NB4 (cell line): ENCODE measurements at regions not wholly inside any gene's neighbourhood (a gene's known extent, or its start where the extent isn't known, plus 50 kb on each side); places are given as distances from the start of the nearest gene placed in this dataset.
"Not testable (repeated sequence)": the region's sequence is repeated elsewhere in the genome, so short reads cannot be mapped to it uniquely, and the experiment has no call there.

Source experiments
- CTCF ChIP-seq: IDR thresholded peaks from one replicate; pipeline ENCODE4 v1.5.1; 2012; ENCODE audit warnings: low read depth, low read length
- MAX ChIP-seq: IDR thresholded peaks from 2 replicates; pipeline ENCODE4 v1.6.1; 2011; ENCODE audit warnings: low read depth, low read length

GRCh38 chr17:16837468-16838266 lies 134.3 kb downstream of the TNFRSF13B start:
- not testable (repeated sequence) for TF ChIP-seq CTCF, MAX
